HG03139 (cell line): ENCODE measurements at regions not wholly inside any gene's neighbourhood (a gene's known extent, or its start where the extent isn't known, plus 50 kb on each side); places are given as distances from the start of the nearest gene placed in this dataset.
"Not testable (repeated sequence)": the region's sequence is repeated elsewhere in the genome, so short reads cannot be mapped to it uniquely, and the experiment has no call there.

ENCODE experiments used
- ATAC-seq: cut with Tn5 transposase; IDR thresholded peaks from one replicate; pipeline ENCODE4 v1.9.1; 2021; ENCODE audit not compliant: unreplicated experiment

- ATAC-seq: not testable (repeated sequence)
These were observed 62.8 kb downstream of the SCP2D1 start for GRCh38 chr20:18876394-18876793.

- ATAC-seq: no peak
These were observed 65.7 kb downstream of the SCP2D1 start for GRCh38 chr20:18879262-18879661.

GRCh38 chr20:18886756-18887155 lies 73.2 kb downstream of the SCP2D1 start:
- ATAC-seq: no peak

GRCh38 chr20:18901980-18902737 lies 88.6 kb downstream of the SCP2D1 start:
- no peak for ATAC-seq

GRCh38 chr20:18904192-18904591 lies 90.6 kb downstream of the SCP2D1 start:
- ATAC-seq: no peak

- ATAC-seq: no peak
These were observed 91.0 kb downstream of the SCP2D1 start for GRCh38 chr20:18904624-18905023.

- no peak for ATAC-seq
These were observed 92.5 kb downstream of the SCP2D1 start for GRCh38 chr20:18906046-18906445.

GRCh38 chr20:18907353-18907752 lies 93.8 kb downstream of the SCP2D1 start:
- ATAC-seq: no peak

GRCh38 chr20:18908109-18908508 lies 94.5 kb downstream of the SCP2D1 start:
- ATAC-seq: no peak

GRCh38 chr20:18909254-18909653 lies 95.7 kb downstream of the SCP2D1 start:
- ATAC-seq: no peak

GRCh38 chr20:18913701-18914100 lies 100.1 kb downstream of the SCP2D1 start:
- ATAC-seq: no peak

- ATAC-seq: no peak
These were observed 101.2 kb downstream of the SCP2D1 start for GRCh38 chr20:18914796-18915195.

- no peak for ATAC-seq
These were observed 103.5 kb downstream of the SCP2D1 start for GRCh38 chr20:18916886-18917750.

GRCh38 chr20:18919996-18920395 lies 106.4 kb downstream of the SCP2D1 start:
- ATAC-seq: no peak

- ATAC-seq: no peak
These were observed 107.7 kb downstream of the SCP2D1 start for GRCh38 chr20:18921291-18921690.

GRCh38 chr20:18922251-18922650 lies 108.7 kb downstream of the SCP2D1 start:
- ATAC-seq: no peak

- ATAC-seq: no peak
These were observed 109.3 kb downstream of the SCP2D1 start for GRCh38 chr20:18922898-18923297.

- ATAC-seq: no peak
These were observed 113.4 kb downstream of the SCP2D1 start for GRCh38 chr20:18926965-18927364.

GRCh38 chr20:18928626-18929025 lies 115.0 kb downstream of the SCP2D1 start:
- no peak for ATAC-seq

- ATAC-seq: no peak
These were observed 116.2 kb downstream of the SCP2D1 start for GRCh38 chr20:18929800-18930199.

GRCh38 chr20:18943542-18943941 lies 130.0 kb downstream of the SCP2D1 start:
- ATAC-seq: no peak

- ATAC-seq: no peak
These were observed 143.3 kb downstream of the SCP2D1 start for GRCh38 chr20:18956890-18957289.
